Activated CD8-positive, alpha-beta T cell treated with anti-CD3 and anti-CD28 coated beads, Interleukin-2, amount 10 ng/mL, durations not matched to agents 7 days and 5 days (primary cell): ENCODE measurements at regions not wholly inside any gene's neighbourhood (a gene's known extent, or its start where the extent isn't known, plus 50 kb on each side); places are given as distances from the start of the nearest gene placed in this dataset.
"Not testable (repeated sequence)": the region's sequence is repeated elsewhere in the genome, so short reads cannot be mapped to it uniquely, and the experiment has no call there.

Experiments
- ATAC-seq: fragments of 150-1000 bp; cut with Tn5 transposase; one replicate; pipeline ENCODE4 v1.10.0; 2021; ENCODE audit warnings: moderate library complexity
- CTCF ChIA-PET: fragments of 350-600 bp; sonication (Branson Sonifier 250); formaldehyde crosslinking; loops from one replicate; lab custom pipeline; 2021; ENCODE audit warnings: antibody characterized with exemption; lab: Charles Lee
- POLR2A ChIA-PET: fragments of 350-600 bp; sonication (Branson Sonifier 250); formaldehyde crosslinking; loops from one replicate; lab custom pipeline; 2021; ENCODE audit warnings: antibody characterized with exemption; lab: Charles Lee
- DNase-seq: peaks from one replicate; pipeline ENCODE4 v3.0.0-alpha.2; 2020
- H3K27ac Mint-ChIP-seq: one replicate; pipeline ENCODE4 v1.8.0; 2021; ENCODE audit warnings: mild to moderate bottlenecking, mixed read lengths
- H3K27me3 Mint-ChIP-seq: one replicate; pipeline ENCODE4 v1.8.0; 2021; ENCODE audit warnings: low read depth, mixed read lengths
- H3K36me3 Mint-ChIP-seq: one replicate; pipeline ENCODE4 v1.8.0; 2021; ENCODE audit warnings: low read depth, mixed read lengths
- H3K4me1 Mint-ChIP-seq: one replicate; pipeline ENCODE4 v1.8.0; 2021; ENCODE audit warnings: low read depth, mixed read lengths
- H3K4me3 Mint-ChIP-seq: one replicate; pipeline ENCODE4 v1.8.0; 2021; ENCODE audit warnings: mild to moderate bottlenecking, mixed read lengths
- H3K9me3 Mint-ChIP-seq: one replicate; pipeline ENCODE4 v1.8.0; 2022; ENCODE audit warnings: mixed read lengths; ENCODE audit not compliant: insufficient read depth

GRCh38 chr6:164344801-164345291 lies 930.3 kb downstream of the QKI start:
- peaks cover 11% of the 10 kb centered on the region for H3K9me3 Mint-ChIP-seq
- H3K27ac Mint-ChIP-seq = no peak overlapping the region
- POLR2A ChIA-PET = no interaction called here
- ATAC-seq = no peak
- no peak for DNase-seq
- no peak overlapping the region for H3K4me3 Mint-ChIP-seq
- H3K36me3 Mint-ChIP-seq = no peaks in the 10 kb centered on the region
- CTCF ChIA-PET = no interaction called here
- no peaks in the 10 kb centered on the region for H3K27me3 Mint-ChIP-seq
- H3K4me1 Mint-ChIP-seq = no peaks in the 10 kb centered on the region

GRCh38 chr6:164339442-164339841 lies 924.9 kb downstream of the QKI start:
- H3K27ac Mint-ChIP-seq, CTCF ChIA-PET: not testable (repeated sequence)

GRCh38 chr6:164337925-164338397 lies 923.4 kb downstream of the QKI start:
- DNase-seq (no peak), ATAC-seq (no peak)
- H3K4me1 Mint-ChIP-seq = no peaks in the 10 kb centered on the region
- H3K36me3 Mint-ChIP-seq = no peaks in the 10 kb centered on the region
- H3K4me3 Mint-ChIP-seq = no peak overlapping the region
- H3K27me3 Mint-ChIP-seq = no peaks in the 10 kb centered on the region
- no peak overlapping the region for H3K27ac Mint-ChIP-seq
- no peaks in the 10 kb centered on the region for H3K9me3 Mint-ChIP-seq
- CTCF ChIA-PET = no interaction called here
- POLR2A ChIA-PET = no interaction called here

More at GRCh38 chr6:164339442-164339841, 924.9 kb downstream of the QKI start:
- POLR2A ChIA-PET, ATAC-seq, DNase-seq, H3K4me3 Mint-ChIP-seq, H3K27me3 Mint-ChIP-seq, H3K9me3 Mint-ChIP-seq, H3K4me1 Mint-ChIP-seq, H3K36me3 Mint-ChIP-seq: not testable (repeated sequence)

- no peaks in the 10 kb centered on the region for H3K4me1 Mint-ChIP-seq
- ATAC-seq (no peak), DNase-seq (no peak)
- H3K27me3 Mint-ChIP-seq = no peaks in the 10 kb centered on the region
- no peaks in the 10 kb centered on the region for H3K9me3 Mint-ChIP-seq
- H3K4me3 Mint-ChIP-seq = no peak overlapping the region
- H3K36me3 Mint-ChIP-seq = no peaks in the 10 kb centered on the region
- ChIA-PET POLR2A (no interaction called here), CTCF (no interaction called here)
- H3K27ac Mint-ChIP-seq = no peak overlapping the region
Observed at GRCh38 chr6:164337024-164337924, 922.8 kb downstream of the QKI start.

- H3K27ac Mint-ChIP-seq = no peak overlapping the region
- no peak for ATAC-seq
- no peak for DNase-seq
- ChIA-PET POLR2A (no interaction called here), CTCF (no interaction called here)
- H3K27me3 Mint-ChIP-seq = no peaks in the 10 kb centered on the region
- no peaks in the 10 kb centered on the region for H3K36me3 Mint-ChIP-seq
- no peak overlapping the region for H3K4me3 Mint-ChIP-seq
- no peaks in the 10 kb centered on the region for H3K9me3 Mint-ChIP-seq
- H3K4me1 Mint-ChIP-seq = no peaks in the 10 kb centered on the region
Observed at GRCh38 chr6:164336455-164336854, 921.9 kb downstream of the QKI start.

- ChIA-PET POLR2A (no interaction called here), CTCF (no interaction called here)
- H3K27me3 Mint-ChIP-seq = no peaks in the 10 kb centered on the region
- no peak overlapping the region for H3K4me3 Mint-ChIP-seq
- H3K27ac Mint-ChIP-seq = no peak overlapping the region
- DNase-seq = no peak
- no peak for ATAC-seq
- peaks cover 12% of the 10 kb centered on the region for H3K9me3 Mint-ChIP-seq
- no peaks in the 10 kb centered on the region for H3K4me1 Mint-ChIP-seq
- no peaks in the 10 kb centered on the region for H3K36me3 Mint-ChIP-seq
Observed at GRCh38 chr6:164331026-164331425, 916.5 kb downstream of the QKI start.

- ATAC-seq = no peak
- peaks cover 21% of the 10 kb centered on the region for H3K9me3 Mint-ChIP-seq
- CTCF ChIA-PET = no interaction called here
- no peaks in the 10 kb centered on the region for H3K4me1 Mint-ChIP-seq
- POLR2A ChIA-PET = no interaction called here
- H3K36me3 Mint-ChIP-seq = no peaks in the 10 kb centered on the region
- DNase-seq = no peak
- no peak overlapping the region for H3K4me3 Mint-ChIP-seq
- H3K27ac Mint-ChIP-seq = no peak overlapping the region
- no peaks in the 10 kb centered on the region for H3K27me3 Mint-ChIP-seq
Observed at GRCh38 chr6:164325168-164325567, 910.6 kb downstream of the QKI start.

GRCh38 chr6:164322533-164322932 lies 908.0 kb downstream of the QKI start:
- H3K9me3 Mint-ChIP-seq = peaks cover 18% of the 10 kb centered on the region
- H3K4me1 Mint-ChIP-seq = no peaks in the 10 kb centered on the region
- H3K36me3 Mint-ChIP-seq = no peaks in the 10 kb centered on the region
- ATAC-seq (no peak), DNase-seq (no peak)
- H3K4me3 Mint-ChIP-seq = no peak overlapping the region
- ChIA-PET CTCF (no interaction called here), POLR2A (no interaction called here)
- no peak overlapping the region for H3K27ac Mint-ChIP-seq
- no peaks in the 10 kb centered on the region for H3K27me3 Mint-ChIP-seq

- Mint-ChIP-seq H3K4me3 (no peak overlapping the region), H3K27me3 (no peaks in the 10 kb centered on the region), H3K36me3 (no peaks in the 10 kb centered on the region), H3K9me3 (peaks cover 9% of the 10 kb centered on the region), H3K4me1 (no peaks in the 10 kb centered on the region), H3K27ac (no peak overlapping the region)
- POLR2A ChIA-PET = no interaction called here
- no peak for ATAC-seq
- CTCF ChIA-PET = no interaction called here
- DNase-seq = no peak
Observed at GRCh38 chr6:164321297-164321696, 906.8 kb downstream of the QKI start.

- Mint-ChIP-seq H3K4me3 (no peak overlapping the region), H3K27me3 (no peaks in the 10 kb centered on the region), H3K9me3 (no peaks in the 10 kb centered on the region), H3K36me3 (no peaks in the 10 kb centered on the region), H3K4me1 (no peaks in the 10 kb centered on the region), H3K27ac (no peak overlapping the region)
- ChIA-PET POLR2A (no interaction called here), CTCF (no interaction called here)
- ATAC-seq = no peak
- DNase-seq = no peak
Observed at GRCh38 chr6:164315376-164315775, 900.9 kb downstream of the QKI start.

GRCh38 chr6:164308339-164308738 lies 893.8 kb downstream of the QKI start:
- ChIA-PET POLR2A (no interaction called here), CTCF (no interaction called here)
- Mint-ChIP-seq H3K4me1 (no peaks in the 10 kb centered on the region), H3K4me3 (no peak overlapping the region), H3K27ac (no peak overlapping the region), H3K36me3 (no peaks in the 10 kb centered on the region), H3K9me3 (peaks cover 16% of the 10 kb centered on the region), H3K27me3 (no peaks in the 10 kb centered on the region)
- ATAC-seq = no peak
- DNase-seq = no peak

GRCh38 chr6:164303102-164303964 lies 888.8 kb downstream of the QKI start:
- ATAC-seq = no peak
- no peaks in the 10 kb centered on the region for H3K27me3 Mint-ChIP-seq
- ChIA-PET CTCF (no interaction called here), POLR2A (no interaction called here)
- no peaks in the 10 kb centered on the region for H3K4me1 Mint-ChIP-seq
- DNase-seq = no peak
- H3K9me3 Mint-ChIP-seq = peaks cover 16% of the 10 kb centered on the region
- H3K4me3 Mint-ChIP-seq = no peak overlapping the region
- no peaks in the 10 kb centered on the region for H3K36me3 Mint-ChIP-seq
- H3K27ac Mint-ChIP-seq = no peak overlapping the region
